ENCODE measurements at regions not wholly inside any gene's neighbourhood (a gene's known extent, or its start where the extent isn't known, plus 50 kb on each side); places are given as distances from the start of the nearest gene placed in this dataset.

DNA sequence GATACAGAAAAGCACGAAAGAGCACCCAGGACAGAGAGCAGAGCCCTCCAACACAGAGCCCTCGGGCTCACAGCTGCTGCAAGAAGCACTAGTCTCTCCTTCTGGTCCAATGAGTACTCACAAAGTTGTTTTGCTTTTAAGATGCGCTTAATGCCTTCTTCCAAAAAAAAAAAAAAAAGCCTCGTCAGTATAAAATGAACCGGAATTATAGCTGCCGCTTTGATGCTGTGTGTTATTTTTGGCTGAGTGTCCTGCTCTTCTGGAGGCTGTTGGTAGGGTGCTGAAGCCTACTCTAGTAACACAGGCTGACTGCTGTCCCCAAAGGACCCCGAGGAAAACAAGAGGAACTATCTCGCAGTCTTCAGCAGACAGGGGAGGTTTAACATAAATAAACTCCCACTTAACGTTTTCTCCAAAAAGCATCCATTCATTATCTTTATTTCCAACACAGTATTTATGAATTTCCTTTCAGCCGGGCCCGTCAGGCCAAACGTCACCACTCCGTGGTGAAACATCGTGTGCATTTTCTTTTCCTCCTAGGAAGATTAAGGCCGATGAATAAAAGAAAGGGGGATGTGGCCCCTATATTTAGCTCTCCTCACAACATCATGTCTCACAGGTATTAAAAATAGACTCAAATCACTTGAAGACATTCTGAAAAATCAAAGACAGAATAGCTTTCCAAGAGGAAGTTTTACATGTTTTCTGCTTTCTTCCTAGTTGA lies 213.7 kb upstream of the PPARGC1A start:
- DNase-seq (ENCODE audit: low spot score): no peak

DNA sequence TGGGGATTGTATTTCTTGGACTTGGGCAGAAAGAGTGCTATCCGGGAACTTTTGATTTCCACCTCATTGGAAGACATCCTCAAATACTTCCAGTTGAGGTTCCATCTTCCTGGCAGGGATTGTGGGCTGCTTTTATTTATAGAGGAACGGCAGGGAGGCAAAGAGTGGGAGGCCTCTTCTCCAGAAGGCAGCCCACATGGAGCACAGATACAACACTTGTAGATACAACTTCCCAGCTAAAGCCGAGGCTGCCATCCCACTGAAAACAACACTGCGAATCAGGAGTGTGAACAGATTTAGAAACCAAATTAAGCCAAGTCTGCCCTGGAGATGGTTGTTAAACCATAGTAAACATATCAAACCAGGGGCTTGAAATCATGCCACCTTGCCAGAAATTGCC lies 212.8 kb upstream of the PPARGC1A start:
- no peak for DNase-seq (ENCODE audit: low spot score)

DNA sequence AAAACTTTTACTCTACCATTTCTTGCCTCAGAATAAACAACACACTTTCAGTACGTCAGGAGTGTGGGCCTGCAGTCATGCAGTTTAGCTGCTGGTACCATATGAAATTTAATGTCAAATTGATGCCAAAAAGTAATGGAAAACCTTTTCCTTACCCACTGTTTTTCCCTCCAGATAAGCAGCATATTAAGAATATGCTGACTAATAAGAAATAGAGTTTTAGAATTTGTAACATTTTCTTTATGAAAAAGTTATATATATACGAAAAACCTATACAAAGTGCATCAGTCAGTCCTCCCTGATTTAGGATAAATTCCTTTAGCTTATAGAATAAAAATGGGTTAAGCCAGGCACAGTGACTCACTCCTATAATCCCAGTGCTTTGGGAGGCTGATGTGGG lies 206.8 kb upstream of the PPARGC1A start:
- no peak for DNase-seq (ENCODE audit: low spot score)

DNA sequence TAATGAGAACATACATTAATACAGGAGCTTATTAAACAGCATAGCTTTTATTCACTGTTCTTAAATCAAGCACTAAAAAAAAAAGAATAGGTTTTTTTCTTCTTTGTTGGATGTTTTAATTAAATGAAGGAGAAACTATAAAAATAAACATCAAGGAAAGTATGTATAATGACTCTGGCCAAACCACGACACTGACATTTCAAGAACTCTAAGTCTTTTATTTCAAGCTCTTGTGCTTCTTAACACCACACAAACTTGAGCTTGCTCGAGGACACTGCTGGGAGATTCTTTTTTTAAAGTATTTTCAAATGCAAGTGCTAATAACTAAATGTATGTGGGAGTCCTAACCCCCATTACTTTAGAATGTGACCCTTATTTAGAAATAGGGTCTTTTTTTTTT lies 204.9 kb upstream of the PPARGC1A start:
- DNase-seq (ENCODE audit: low spot score): no peak

DNA sequence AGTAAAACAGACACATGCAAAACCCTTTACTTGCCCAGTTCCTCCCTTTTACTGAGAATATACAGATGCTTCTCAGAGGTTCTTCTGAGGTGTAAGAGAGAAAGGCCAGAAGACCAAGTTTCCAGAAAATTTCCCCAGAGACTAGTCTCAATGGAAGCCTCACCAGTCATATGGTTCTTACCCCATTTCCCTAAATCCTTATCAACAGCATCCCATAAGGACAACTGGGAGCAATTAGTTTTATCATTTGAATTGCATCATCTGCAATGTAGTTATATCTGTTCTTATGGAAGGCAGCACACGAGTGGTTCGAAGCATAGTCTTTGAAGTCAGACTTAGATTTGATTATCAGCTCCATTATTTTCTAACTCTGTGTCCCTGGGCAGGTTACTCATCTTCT lies 203.6 kb upstream of the PPARGC1A start:
- DNase-seq (ENCODE audit: low spot score): no peak

DNA sequence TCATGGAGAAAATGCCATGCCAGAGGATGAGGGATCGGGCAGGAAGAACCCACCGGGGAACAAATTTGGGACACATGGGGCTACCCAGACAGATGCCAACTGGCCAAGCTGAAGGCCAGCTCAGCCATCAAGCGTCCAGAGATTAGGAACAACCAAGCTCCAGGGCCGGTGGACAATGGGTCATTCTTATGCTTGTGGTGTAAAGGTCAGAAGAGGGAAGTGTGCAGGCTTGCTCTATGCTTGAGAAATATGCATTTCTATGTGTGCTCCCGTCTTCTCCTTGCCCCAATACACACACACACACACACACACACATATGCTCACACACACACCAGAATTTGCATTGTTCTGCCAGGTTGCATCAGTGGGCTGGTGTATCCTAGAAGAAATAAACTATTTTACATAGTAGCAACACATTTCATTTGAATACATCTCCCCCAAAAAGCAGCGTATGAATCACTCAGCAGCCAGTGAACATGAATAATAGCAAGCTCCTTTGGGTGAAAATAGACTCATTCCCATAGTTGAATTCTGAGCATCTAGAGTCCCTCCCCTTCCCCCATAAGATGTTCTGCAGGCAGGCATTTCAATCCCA lies 201.9 kb upstream of the PPARGC1A start:
- DNase-seq (ENCODE audit: low spot score): no peak

DNA sequence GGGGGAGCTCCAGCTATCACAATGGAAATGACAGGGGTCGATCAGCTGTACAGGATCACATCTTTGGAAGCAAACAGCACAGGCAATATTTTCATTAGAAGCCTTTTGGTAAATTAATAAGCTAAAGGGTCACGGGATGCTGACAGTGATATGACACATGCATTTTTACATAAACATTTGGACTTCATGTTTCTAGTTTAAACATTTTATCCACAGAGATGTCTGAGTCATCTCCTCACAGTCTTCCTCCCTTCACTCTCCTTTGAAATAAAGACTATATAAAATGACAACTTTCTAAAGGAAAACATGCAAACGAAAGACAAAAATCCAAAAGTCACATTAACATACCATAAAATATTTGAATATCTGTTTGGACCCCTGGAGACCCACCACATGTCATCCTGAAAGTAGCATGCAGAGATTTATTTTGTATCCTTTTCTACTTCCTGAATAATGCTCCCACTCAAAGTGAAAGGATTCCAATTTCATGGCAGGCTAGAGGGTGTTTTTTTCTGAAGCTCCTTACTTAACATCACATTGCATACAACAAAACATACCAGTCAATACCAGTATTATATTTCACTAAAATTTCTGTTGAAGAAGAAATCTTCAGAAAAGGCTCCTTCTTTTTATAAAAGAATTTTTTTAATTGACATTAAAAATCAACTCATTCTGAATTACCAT lies 200.1 kb upstream of the PPARGC1A start:
- DNase-seq (ENCODE audit: low spot score): no peak

DNA sequence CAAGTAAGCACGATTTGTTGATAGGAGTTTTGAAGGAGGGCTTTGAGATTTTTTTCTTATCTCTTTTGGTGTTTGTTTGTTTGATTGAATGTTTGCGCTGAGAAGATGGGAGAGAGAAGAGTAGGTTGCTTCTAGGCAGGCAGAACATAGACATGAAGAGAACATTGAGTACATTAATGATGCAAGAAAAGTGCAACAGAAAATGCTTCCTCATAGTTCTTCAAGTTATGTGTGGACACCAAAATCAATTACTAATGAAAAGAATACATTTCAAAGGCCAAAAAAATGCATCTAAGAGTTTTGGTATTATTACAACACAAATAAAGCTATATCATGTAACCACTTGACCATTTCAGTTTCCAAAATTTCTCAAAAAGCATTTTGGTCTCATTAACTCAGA lies 191.0 kb upstream of the PPARGC1A start:
- DNase-seq (ENCODE audit: low spot score): no peak

DNA sequence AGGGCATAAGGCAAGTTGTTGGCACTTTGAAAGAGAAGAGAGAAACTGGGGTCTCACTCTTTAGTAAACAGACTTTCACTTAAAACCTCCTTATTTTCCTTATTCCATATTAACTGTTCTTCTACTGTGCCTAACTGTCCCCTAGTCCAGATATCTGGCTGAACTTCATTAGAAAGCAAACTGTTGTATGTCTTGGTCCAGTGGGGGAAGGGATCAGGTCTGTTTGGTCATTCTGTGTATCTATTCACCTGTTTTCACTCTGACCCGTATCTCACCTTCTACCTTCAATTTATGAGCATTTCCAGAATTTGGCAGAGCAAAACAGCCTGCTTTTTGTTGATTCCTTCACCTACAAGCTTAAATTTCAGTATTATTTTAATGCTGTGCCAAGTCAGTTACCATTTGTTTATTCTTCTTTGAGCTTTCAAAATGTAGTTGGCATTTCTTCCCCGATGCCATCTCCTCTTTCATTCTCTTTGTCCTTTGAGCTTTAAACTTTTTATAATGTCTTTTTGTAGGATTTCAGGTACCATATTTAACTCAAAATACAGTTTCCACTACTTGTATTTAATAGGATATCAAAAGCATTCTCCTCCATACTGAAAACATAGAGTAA lies 188.6 kb upstream of the PPARGC1A start:
- no peak for DNase-seq (ENCODE audit: low spot score)

DNA sequence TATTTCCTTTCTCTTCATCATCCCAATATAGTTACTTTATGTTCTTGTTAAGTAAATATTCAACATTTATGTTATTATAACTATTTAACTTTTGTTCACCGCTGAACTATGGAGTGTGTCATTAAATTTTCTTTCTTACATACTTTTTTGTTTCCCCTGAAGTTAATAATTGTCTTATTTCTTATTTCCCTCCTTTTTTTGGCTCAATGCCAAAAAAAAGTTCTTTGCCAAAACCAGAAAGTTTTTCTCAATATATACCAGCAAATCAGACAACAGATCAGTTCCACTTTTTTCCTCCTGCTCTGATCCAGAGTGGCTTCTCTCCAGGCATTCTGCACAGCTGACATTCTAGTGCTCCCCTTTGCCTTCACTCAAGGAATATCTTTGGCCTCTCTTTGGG lies 187.0 kb upstream of the PPARGC1A start:
- DNase-seq (ENCODE audit: low spot score): no peak

DNA sequence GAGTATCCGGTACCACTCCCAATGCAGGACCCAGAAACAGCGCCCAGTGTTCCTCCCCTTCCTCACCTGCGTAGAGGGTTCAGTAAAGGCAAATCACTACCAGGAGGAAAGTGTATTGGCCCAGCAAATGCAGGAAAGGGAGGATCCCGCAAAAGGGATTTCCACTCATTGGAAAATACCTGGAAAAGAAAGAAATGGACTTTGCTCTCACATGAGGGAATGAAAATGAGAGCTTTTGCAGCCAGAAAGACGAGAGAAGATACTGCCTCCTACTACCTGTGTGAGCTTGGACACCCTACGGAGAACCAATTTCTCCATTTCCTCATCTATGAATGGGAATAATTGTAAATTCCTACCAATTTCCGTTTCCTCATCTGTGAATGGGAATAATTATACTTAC lies 184.1 kb upstream of the PPARGC1A start:
- no peak for DNase-seq (ENCODE audit: low spot score)

DNA sequence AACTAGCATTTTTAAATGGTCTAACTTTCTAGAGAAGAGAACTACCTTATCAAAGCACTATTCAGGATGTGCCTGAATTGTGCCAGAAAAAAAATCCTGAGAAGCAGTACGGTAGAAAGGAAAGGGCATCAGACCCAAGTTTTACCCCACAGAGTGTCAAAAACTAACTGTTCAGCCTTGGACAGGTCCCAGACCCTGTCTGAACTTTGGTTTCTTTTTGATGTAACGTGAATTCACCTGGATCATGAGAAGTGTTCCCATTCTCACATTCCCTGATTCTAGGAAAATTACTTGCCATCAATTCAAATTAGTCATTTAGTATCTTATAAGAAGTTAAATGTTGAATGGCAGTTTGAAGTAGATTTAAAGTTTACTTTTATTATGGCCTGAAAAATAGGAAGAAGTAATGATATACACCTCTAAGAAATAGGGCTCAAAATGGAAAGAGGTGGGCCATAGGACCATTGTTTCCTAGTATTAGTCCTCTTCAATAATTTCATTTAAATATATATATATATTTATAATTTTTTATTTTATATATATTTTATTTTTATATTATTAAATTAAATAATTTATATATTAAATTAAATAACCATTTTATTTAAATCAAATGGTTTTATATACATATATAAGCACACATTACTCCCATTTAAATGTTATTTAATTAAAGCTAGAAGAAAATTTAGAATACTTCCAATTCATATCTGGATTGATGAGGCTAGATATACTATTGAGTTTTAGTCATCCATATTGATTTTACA lies 181.9 kb upstream of the PPARGC1A start:
- no peak for DNase-seq (ENCODE audit: low spot score)

DNA sequence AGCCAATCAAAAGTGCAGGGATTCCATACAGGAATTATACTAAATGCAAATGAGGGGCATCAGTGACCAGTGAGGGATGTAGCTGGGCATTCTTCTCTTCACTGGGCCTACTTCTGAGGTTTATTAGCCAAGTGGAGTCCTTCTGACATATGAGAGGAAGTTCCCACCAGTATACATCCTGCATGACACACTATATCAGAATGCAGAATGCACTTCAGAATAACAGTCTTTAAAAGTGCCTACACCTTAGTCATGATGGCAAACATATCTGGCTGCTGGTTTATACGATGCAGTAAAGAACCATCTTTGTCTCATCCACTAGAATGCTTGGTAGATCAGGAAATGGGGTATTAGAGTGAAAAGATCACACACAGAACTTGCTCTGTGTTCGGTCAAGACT lies 180.3 kb upstream of the PPARGC1A start:
- no peak for DNase-seq (ENCODE audit: low spot score)

DNA sequence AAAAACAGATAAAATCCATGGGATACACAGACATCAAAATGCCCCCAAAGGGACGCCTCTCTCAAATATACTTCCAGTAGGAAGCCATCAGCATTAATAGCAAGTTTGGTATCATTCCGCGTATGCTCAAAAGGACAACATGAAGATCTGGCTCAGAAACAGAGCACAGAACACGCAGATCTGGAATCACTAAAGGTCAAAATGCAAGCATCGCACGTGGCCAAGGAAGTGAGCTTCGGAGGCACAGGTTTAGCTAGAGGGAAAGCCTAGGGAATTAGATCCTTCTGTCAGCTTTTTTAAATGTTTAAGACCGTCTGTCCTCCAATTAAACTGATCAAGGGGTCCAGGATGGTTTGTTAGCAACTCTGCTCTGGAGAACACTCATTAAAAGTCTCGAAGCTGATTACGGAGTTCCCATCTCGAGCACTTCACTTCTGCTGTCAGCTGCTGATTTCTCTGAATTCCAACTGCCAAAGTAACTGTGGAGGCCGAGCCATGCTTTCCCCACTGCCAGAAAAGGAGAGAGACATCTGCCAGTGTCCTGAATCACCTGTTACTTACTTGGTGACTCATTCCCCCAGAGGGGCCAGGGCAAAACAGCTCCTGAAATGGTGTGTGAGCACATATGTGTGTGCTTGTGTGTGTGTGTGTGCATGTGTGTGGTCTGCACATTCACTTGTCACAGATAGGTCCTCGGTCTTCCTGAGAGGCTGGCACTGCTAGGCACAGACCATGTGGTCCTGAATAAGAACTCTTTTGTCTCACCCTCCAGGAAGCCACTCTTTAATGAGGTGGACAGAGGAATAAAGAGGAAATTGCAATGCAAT lies 177.7 kb upstream of the PPARGC1A start:
- DNase-seq (ENCODE audit: low spot score): no peak

DNA sequence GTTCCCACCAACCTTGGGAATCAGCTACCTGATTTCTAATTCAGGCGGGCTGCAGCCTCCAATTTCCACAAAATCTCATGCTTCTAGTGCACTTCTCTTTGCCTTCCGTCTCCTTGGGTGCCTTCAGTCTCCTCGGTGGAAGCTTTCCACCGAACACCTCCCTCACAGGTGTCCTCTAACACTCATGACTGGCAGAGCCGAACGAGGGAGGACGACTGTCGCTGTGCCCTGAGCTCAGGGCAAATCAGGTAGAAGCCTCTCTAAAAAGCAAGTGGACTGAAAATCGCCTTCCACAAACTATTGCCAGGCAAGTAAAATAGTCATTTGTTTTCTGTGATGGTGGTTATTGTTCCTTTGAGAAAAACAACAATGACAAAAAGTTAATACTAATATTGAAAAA lies 176.1 kb upstream of the PPARGC1A start:
- no peak for DNase-seq (ENCODE audit: low spot score)

DNA sequence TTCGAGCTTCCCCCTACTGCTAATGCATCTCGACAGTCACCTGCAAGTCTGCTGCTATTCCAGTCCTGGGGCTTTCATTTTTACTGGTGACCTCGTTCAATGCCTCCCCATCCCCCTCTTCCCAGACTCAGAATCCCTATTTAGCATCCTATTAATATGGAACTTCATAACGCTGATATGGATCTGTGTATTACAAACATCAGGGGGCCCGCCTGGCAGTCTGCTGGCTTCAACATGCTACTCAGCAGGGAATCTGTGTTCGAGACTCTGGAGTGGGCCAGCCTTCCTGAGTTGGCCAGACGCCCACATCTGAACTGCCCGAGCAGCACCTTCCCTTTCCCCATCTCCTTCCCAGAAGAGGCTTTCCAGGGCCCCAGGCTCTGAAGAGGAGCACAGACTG lies 173.9 kb upstream of the PPARGC1A start:
- no peak for DNase-seq (ENCODE audit: low spot score)

DNA sequence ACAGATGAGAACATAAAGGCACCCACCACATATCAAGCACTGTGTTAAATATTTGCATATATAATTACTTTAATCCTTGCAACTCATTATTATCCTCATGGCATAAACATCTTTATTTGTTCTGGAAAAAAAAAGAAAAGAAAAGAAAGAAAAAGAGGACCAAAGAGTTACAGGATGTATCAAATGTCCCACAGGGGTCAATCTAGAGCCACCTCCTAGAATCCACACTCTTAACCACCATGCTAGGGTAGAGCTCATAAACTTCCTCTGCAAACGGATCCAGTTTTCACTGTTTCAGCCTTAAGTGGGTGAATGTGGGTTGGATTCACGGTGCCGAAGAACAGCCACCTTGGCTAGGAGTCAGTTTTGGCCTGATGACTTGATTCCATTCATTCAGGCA lies 171.1 kb upstream of the PPARGC1A start:
- DNase-seq (ENCODE audit: low spot score): no peak

DNA sequence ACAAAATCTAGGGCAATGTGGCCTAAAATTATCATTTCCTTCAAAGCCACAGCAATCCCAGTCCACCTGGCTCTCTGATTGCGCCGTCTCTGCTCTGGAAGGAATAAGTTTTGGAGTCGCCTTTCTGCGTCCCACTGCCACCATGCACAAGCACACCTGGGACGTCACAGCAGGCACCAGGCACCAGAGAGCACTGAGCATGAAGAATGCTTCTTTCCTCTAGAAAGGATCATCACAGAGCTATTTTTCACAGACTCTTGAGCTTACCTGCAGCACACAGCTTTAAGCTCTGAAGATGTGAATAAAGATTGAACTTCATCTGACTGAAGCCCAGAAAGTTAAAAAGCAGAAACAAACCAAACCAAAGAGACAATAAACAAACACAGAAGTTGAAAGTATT lies 170.0 kb upstream of the PPARGC1A start:
- DNase-seq (ENCODE audit: low spot score): no peak

DNA sequence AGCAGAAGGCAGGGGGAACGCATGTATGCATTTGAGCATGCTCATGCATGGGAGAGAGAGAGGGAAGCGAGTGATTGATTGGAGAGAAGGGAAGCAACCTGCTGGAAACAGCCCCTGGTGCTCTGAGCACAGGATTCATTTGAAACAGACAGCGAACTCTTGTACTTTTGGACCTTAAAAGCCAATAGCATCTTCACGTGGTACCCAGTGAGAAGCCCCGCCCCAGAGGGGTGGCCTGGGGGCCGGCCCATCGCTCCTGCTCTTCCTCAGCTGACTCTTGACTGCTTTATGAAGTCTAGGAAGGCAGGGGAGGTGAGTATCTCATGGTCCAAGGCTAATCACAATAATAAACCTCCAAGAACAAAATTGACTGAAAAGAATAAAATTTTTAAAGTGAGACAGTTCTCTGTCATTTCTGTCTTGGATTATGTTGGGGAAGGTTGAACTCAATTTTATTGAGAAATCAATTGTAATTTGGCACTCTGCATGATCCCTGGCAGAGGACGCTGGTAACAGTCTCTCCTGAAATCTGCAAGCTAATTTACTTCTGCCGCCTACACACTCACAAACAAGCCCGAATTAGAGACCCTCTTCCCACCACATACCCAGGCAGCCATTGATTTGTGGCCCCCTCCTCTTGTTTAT lies 168.2 kb upstream of the PPARGC1A start:
- DNase-seq (ENCODE audit: low spot score): no peak

DNA sequence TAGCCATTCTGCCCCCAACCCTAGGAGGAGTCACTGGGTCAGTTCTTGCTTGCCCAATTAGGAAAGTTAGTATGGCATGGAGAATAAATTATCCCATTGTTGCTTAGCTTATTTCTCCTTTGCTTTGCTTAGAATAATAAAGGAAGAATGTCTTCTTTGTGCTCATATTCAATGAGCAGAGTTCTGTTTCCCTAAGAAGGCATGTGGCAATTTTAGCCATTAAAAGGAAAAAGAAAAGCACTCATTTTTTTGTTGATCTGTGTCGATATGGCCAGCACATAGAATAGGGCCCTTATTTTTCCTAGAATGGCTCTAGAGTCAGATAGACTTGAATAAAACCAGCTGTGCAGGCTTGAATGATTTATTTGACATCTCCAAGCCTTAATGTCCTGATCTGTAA lies 166.4 kb upstream of the PPARGC1A start:
- no peak for DNase-seq (ENCODE audit: low spot score)

DNA sequence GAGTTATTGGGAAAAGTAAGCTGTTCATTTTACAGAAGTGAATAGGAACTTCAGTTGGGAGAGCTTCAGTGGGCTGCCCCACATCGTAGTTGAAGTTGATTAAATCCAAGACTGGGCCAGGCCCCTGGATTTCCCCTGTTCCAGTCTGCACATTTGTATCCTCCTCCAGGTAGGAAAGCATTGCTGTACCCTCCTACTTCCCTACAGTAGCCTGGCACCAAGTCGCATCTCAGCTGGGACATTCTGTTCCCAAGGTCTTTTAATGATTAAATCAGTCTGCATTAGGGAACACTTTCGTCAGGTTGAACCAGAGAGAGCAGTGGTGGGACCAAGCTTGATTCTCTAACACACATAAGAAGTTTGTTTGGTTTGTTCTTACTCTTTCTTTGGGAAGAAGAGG lies 165.8 kb upstream of the PPARGC1A start:
- DNase-seq (ENCODE audit: low spot score): no peak
